ENCODE measurements at regions not wholly inside any gene's neighbourhood (a gene's known extent, or its start where the extent isn't known, plus 50 kb on each side); places are given as distances from the start of the nearest gene placed in this dataset.

DNA sequence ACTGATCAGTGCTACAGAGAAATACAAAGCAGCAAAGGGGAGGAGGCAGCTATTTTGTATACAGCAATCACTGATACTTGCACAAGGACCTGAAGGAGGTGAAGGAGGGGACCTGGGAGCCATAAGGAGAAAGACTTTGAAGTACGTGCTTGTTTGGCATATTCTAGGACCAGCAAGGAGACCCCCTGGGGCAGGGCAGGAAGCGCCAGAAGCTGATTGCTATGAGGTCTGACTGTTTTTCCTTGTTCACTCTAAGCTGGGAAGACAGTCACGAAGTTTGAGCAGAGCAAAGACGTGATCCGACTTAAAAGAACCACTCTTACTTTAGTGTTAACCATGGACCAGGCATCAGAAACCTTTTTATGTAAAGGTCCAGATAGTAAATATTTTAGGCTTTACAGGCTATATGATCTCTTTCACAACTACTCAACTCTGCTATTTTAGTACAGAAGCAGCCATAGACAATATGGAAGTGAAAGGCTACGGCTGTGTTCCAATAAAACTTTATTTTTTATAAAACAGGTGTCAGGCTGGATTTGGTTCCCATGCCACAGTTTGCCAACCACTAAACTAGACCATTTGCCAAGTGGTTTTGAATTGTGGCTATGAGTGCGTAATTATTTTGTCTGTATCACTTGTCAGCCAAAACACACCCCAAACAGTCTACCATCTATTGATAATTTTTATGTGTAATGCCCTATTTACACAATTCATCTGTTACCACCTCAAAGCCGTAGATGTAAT is 217.9 kb downstream of the PRL start:
- DNase-seq: no peak

- DNase-seq: no peak
These were observed 217.1 kb downstream of the PRL start for GRCh38 chr6:22079783-22080182.

- DNase-seq: no peak
These were observed 215.1 kb downstream of the PRL start for GRCh38 chr6:22081709-22082108.

DNA sequence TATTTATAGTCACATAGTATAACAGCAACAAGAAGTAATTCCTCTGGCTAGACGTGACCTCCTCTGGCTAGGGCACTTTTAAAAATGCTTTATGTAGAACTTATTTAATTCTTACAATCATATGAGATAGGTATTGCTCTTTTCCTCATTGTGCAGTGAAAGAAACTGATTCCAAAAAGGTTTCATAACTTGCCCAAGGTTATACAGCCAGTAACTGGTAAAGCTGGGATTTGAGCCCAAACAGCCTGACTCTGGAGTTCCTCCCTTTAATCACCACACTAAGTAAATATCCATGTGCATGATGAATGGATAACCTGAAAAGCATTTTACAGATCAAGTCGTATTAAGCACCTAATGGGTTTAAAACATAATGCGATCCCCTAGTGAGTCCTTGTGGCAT is 214.6 kb downstream of the PRL start:
- no peak for DNase-seq

DNA sequence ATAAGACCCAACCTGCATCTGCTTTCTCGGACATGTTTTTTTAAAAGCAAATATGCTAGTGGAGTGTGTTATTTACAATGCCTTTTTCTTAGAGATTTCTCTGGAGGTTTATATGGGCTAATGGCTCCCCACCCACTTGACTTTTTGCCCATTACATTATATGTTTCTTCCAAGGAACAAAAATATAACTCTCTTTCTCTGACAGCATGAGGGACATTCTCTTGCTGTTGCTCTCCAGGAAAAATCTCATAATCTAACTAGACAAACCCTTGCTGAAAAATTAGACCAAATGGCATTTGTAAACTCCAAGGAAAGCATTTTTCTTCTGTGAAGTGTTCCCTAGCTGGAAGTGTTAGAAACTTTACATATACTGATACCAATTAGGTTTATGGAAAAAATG is 213.7 kb downstream of the PRL start:
- no peak for DNase-seq

- no peak for DNase-seq
These were observed 208.7 kb downstream of the PRL start for GRCh38 chr6:22087960-22088706.

DNA sequence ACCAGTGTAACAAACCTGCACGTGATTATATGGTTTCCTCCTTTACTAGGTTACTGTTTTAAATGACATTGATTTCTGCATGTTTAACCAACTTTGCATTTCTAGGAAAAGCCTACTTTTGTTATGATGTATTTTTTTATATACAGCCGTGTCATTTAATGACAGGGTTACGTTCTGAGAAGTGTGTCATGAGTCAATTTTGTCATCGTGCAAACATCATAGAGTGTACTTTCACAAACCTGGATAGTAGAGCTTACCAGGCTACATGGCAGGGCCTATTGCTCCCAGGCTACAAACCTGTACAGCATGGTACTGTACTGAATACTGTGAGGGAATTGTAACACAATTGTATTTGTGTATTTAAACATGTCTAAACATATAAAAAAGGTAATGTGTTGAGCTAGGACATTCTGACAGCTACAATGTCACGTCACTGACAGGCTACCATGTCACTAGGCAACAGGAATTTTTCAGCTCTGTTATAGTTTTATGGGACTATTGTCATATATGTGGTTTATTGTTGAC is 205.3 kb downstream of the PRL start:
- DNase-seq: no peak

- no peak for DNase-seq
These were observed 201.0 kb downstream of the PRL start for GRCh38 chr6:22095836-22096235.

DNA sequence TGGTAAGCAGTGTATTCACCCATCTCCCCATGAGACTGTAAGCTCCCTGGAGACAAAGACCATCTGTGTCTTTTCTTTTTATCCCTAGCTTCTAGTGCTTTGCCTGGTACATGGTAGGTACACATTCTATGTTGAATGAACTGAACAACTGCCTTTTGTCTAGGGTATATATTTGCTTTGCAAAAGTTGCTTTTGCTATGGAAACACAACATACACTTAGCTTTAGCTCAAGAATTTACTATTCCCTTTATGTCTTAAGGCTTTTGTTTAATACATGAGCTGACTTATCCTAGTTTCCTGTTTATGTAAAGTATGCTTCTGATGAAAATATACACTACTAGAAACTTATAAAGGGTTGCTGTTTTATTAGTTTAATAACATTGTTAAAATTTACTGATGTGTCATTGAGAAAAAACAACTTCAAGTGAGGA is 198.2 kb downstream of the PRL start:
- no peak for DNase-seq

GRCh38 chr6:22099231-22099630 is 197.6 kb downstream of the PRL start:
- DNase-seq: no peak

- no peak for DNase-seq
These were observed 196.9 kb downstream of the PRL start for GRCh38 chr6:22099923-22100322.

GRCh38 chr6:22101163-22101562 is 195.7 kb downstream of the PRL start:
- DNase-seq: no peak

DNA sequence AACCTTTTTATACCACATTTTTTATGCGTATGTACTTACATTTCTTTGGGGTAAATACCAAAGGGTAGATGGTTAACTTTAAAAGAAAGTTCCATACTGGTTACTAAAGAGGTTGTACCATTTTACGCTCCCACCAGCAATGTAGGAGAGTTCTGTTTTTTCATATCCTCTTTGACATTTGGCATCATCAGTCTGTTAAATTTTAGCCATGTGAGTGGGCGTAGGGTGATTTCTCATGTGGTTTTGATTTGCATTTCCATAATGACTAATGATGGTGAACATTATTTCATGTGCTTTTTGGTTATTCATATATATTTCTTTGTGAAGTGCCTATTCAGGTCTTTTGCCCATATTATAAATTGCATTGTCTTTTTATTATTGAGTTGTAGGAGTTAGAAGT is 194.2 kb downstream of the PRL start:
- DNase-seq: no peak

- no peak for DNase-seq
These were observed 190.4 kb downstream of the PRL start for GRCh38 chr6:22106451-22106850.

GRCh38 chr6:22106961-22107360 is 189.9 kb downstream of the PRL start:
- no peak for DNase-seq

DNA sequence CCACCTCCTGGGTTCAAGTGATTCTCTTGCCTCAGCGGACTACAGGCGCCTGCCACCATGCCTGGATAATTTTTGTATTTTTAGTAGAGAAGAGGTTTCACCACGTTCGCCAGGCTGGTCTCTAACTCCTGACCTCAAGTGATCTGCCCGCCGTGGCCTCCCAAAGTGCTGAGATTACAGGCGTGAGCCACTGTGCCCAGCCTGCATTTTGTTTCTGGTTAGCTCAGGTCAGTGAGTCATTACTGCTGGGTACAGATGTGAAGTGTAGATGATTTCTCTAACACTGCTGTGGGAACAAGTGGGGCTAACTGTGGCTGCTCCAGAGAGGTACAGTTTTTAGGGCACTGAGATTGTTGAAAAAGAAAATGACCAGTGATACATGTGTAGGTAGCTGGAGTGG is 188.6 kb downstream of the PRL start:
- no peak for DNase-seq

DNA sequence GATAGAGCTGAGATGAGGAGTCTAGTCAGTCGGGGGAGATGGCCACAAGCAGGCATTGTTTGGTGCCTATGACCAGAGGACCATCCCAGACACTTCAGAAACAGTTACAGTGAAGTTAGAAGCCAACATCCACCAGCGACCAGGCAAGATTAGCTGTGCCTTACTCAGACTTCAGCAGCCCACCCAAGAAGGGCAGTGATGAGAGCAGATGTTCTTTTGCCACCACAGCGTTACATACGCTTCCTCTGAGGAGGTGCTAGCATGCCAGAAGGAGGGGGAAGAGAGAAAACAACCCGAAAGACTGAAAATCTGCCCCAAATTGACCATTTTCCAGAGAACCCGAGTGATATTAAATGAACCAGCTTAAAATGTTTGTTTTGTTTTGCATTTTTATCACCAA is 186.8 kb downstream of the PRL start:
- DNase-seq: no peak

DNA sequence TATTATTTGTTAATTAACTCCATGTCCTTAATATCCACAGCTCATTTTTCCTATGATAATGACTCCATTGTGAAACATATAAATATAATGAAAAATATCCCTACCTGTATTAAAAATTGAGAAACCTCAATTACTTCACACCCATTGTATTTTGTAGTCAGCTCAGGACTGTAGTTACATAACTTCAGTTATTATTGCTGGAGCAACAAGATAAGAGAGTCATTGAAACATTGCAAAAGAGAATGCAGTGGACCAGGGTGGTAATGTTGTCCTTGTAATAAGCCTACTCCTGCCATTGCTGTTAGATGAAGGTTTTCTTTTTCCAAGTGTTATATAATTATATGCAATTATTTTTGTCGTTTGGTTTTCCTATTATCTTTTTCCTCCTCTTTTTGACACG is 184.4 kb downstream of the PRL start:
- DNase-seq: no peak

DNA sequence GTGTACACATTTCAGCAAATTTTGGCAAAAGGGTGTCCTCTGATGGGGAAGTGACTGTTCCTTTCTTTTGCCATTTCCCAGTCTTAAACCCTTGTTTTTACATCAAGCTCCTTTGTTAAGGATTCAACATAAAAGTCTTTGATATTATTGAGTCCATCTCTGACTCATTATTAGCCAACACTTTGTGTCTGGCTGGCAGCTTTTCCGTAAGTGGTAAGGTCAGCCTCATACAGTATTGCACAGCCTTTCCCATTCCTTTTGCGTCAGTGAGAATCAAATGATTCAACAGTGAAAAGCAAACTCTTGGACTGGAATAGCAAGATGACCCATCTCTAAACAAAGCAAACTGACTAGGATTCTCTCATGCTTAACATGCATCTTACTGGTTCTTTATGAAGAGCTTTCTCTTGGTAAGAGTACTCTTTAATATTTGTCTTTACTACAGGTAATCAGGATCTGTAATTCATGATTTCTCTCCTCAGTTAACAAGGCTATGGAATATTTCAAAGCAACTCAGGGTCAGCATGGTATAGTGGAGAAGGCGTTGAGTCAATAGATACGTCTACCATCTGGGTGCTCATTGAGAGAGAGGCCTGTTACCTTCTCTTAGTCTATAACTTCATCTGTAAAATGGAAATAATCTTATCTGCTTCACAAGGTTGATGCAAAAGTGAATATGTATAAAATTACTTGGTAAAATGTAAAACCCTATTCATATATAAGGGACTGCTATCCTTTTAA is 183.6 kb downstream of the PRL start:
- no peak for DNase-seq

DNA sequence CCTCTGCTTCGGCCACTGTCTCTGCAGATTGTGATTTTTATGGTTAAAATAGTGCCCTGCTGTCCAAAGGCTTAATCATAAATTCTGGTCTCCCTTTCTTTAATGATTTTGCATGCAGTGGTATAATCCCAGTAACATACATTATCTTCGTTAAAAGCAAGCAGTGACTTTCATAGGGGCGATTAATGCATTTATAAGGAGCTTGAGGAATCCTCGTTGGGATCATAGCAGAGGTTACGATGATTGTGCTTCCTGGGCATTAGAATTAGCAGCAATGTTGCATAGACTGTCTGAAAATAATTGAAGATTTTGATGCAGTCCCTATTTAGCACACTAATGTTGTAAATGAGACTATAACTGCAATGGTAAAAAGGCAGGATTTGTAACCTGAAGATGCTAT is 181.3 kb downstream of the PRL start:
- DNase-seq: no peak

DNA sequence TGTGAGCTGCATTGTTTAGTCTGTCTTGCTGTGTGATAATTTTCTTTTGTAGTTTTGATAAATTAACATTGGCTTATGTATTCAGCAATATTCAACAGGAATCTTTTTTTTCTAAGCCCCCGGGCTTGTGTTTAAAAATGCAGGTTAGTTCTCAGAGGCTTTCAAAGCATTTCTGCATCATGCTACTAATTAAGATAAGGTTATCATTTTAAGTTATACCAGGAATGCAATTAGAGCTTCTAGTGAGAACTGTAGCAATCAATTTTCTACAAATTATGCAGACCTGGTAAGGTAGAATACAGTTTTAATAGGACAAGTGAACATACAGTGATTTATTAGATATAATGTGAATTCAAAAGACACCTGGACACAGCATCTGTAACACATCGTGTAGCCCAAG is 179.2 kb downstream of the PRL start:
- DNase-seq: no peak

- DNase-seq: no peak
These were observed 177.3 kb downstream of the PRL start for GRCh38 chr6:22119500-22119899.

DNA sequence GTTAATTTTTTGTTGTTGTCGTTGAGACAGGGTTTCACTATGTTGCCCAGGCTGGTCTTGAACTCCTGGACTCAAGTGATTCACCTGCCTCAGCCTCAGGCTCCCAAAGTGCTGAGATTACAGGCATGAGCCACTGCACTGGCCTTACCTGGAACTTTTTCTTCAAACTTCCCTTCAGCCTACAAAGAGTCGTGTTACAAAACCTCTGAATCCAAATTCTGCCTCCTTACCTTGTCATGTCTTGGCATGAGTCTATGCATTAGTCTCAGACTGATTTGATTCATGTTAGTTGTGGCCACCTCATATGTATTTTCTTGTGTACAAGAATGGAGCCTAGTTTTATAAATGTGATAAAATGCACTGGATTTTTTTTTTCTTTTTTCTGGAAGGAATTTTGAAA is 172.1 kb downstream of the PRL start:
- no peak for DNase-seq

DNA sequence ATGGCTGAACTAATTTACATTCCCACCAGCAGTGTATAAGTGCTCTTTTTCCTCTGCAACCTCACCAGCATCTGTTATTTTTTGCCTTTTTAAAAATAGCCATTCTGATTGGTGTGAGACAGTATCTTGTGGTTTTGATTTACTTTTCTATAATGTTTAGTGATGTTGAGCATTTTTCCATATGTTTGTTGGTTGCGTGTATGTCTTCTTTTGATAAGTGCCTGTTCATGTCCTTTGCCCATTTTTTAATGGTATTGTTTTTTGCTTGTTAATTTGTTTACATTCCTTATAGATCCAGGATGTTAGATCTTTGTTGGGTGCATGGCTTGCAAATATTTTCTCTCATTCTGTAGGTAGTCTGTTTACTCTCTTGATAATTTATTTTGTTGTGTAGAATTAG is 169.9 kb downstream of the PRL start:
- no peak for DNase-seq
